ENCODE measurements at regions not wholly inside any gene's neighbourhood (a gene's known extent, or its start where the extent isn't known, plus 50 kb on each side); places are given as distances from the start of the nearest gene placed in this dataset.
A peak's percentile ranks its signal among the peaks of the same experiment; 100 is the strongest.

GRCh38 chr5:18299166-18299565 lies 664.9 kb downstream of the TAF11L14 start:
- no peak for DNase-seq (ENCODE audit: extremely low read depth in 1 of 4, low spot score in 3 of 4)
- no peaks in the 10 kb centered on the region for H3K4me1 ChIP-seq (replicated peaks in 1 of 2; ENCODE audit: control insufficient read depth in 2 of 2, insufficient read depth in 2 of 2, low read length in 2 of 2)
- no peaks in the 10 kb centered on the region for H3K79me2 ChIP-seq (ENCODE audit: control insufficient read depth, insufficient read depth, low read length)
- ChIA-PET POLR2A (no interaction called here), CTCF (ENCODE audit: low intra/inter-chr PET ratio) (no interaction called here)
- no peak overlapping the region for H3K9ac ChIP-seq (ENCODE audit: insufficient read depth in 1 of 2, low read depth in 2 of 2, low read length in 2 of 2)
- no peaks in the 10 kb centered on the region for H4K20me1 ChIP-seq (replicated peaks; ENCODE audit: control insufficient read depth, insufficient read depth, low read length)
- H3K9me1 ChIP-seq (ENCODE audit: control insufficient read depth, insufficient read depth, low read length), result no peaks in the 10 kb centered on the region
- H2AFZ ChIP-seq (ENCODE audit: low read depth, low read length), result no peak overlapping the region
- FAIRE-seq, result no peak
- H3K9me3 ChIP-seq (replicated peaks; ENCODE audit: control insufficient read depth, insufficient read depth, low read depth, low read length), result no peaks in the 10 kb centered on the region
- in situ Hi-C loops (cut with MboI), result no loop called here
- TF ChIP-seq ZFP30 (CRISPR knock-in tag; IDR thresholded peaks at IDR 0.05; ENCODE audit: borderline replicate concordance) (no peak), ZBTB1 (CRISPR knock-in tag; IDR thresholded peaks at IDR 0.05; ENCODE audit: borderline replicate concordance, low read depth) (no peak), TARDBP (IDR thresholded peaks at IDR 0.05) (no peak), PCBP1 (IDR thresholded peaks at IDR 0.05; ENCODE audit: low read depth, low read length, poor library complexity, severe bottlenecking) (no peak), MYNN (IDR thresholded peaks at IDR 0.05) (no peak), MYNN (CRISPR knock-in tag; IDR thresholded peaks at IDR 0.05) (no peak)
- no peak for ATAC-seq
- H3K36me3 ChIP-seq (ENCODE audit: control insufficient read depth, insufficient read depth, low read length), result no peaks in the 10 kb centered on the region
- no peaks in the 10 kb centered on the region for H3K27me3 ChIP-seq (ENCODE audit: control insufficient read depth in 2 of 2, insufficient read depth in 2 of 2, low read length in 2 of 2)
- H3K4me3 ChIP-seq, result no peak overlapping the region
- intact Hi-C loops (cut with micrococcal nuclease), result loop anchor here (1.0 kb wide), 1 partner anchor 24 kb away; no protein-coding TSS in a partner anchor
- H3K4me2 ChIP-seq (ENCODE audit: insufficient read depth, low read length), result no peak overlapping the region
- no peak overlapping the region for H3K27ac ChIP-seq (ENCODE audit: extremely low read depth, low read depth, low read length)
- BruUV-seq (replicated peaks), result no TSS peak

GRCh38 chr5:18305288-18305924 lies 671.1 kb downstream of the TAF11L14 start:
- CTCF ChIA-PET (ENCODE audit: low intra/inter-chr PET ratio), result no interaction called here
- DNase-seq (ENCODE audit: extremely low read depth in 1 of 4, low spot score in 3 of 4), result peak; percentile 11 to 15 (median 13)
- H3K27ac ChIP-seq (ENCODE audit: extremely low read depth, low read depth, low read length), result no peak overlapping the region
- H3K36me3 ChIP-seq (ENCODE audit: control insufficient read depth, insufficient read depth, low read length), result no peaks in the 10 kb centered on the region
- no peak overlapping the region for H3K4me3 ChIP-seq
- H3K9ac ChIP-seq (ENCODE audit: insufficient read depth in 1 of 2, low read depth in 2 of 2, low read length in 2 of 2), result no peak overlapping the region
- no peaks in the 10 kb centered on the region for H3K4me1 ChIP-seq (replicated peaks in 1 of 2; ENCODE audit: control insufficient read depth in 2 of 2, insufficient read depth in 2 of 2, low read length in 2 of 2)
- POLR2A ChIA-PET, result no interaction called here
- no peak overlapping the region for H2AFZ ChIP-seq (ENCODE audit: low read depth, low read length)
- H4K20me1 ChIP-seq (replicated peaks; ENCODE audit: control insufficient read depth, insufficient read depth, low read length), result no peaks in the 10 kb centered on the region
- H3K27me3 ChIP-seq (ENCODE audit: control insufficient read depth in 2 of 2, insufficient read depth in 2 of 2, low read length in 2 of 2), result no peaks in the 10 kb centered on the region
- H3K79me2 ChIP-seq (ENCODE audit: control insufficient read depth, insufficient read depth, low read length), result no peaks in the 10 kb centered on the region
- H3K4me2 ChIP-seq (ENCODE audit: insufficient read depth, low read length), result no peak overlapping the region
- ATAC-seq, result no peak
- in situ Hi-C loops (cut with MboI), result loop anchor here (5.0 to 25.0 kb wide), 3 partner anchors 818 to 1518 kb away; partner anchors contain the start of genes BASP1 and TAF11L2
- peak; percentile 76 for FAIRE-seq
- 2% methylated on average over 8 of the region's 8 CpGs for WGBS (ENCODE audit: insufficient coverage, low coverage, missing lambda C conversion rate)
- H3K9me1 ChIP-seq (ENCODE audit: control insufficient read depth, insufficient read depth, low read length), result no peaks in the 10 kb centered on the region
- intact Hi-C loops (cut with micrococcal nuclease), result no loop called here
- BruUV-seq (replicated peaks), result no TSS peak
- H3K9me3 ChIP-seq (replicated peaks; ENCODE audit: control insufficient read depth, insufficient read depth, low read depth, low read length), result no peaks in the 10 kb centered on the region
- TF ChIP-seq CUX1 (CRISPR knock-in tag; IDR thresholded peaks at IDR 0.05), result no peak
- TF ChIP-seq SMC3 (conservative IDR thresholded peaks at IDR 0.05; ENCODE audit: insufficient read depth, low read depth, low read length), result peak; percentile 39; the same call in 1 of the 2 replicates
- peak; percentile 65 to 78 for TF ChIP-seq RAD21 (CRISPR knock-in tag; conservative IDR thresholded peaks at IDR 0.05 in 1 of 2, IDR thresholded peaks at IDR 0.05 in 1 of 2)
